ENCODE measurements at regions not wholly inside any gene's neighbourhood (a gene's known extent, or its start where the extent isn't known, plus 50 kb on each side); places are given as distances from the start of the nearest gene placed in this dataset.

GRCh38 chr20:63116412-63117106 is 99.4 kb downstream of the YTHDF1 start:
- no peak for DNase-seq (ENCODE audit: low read depth)
- no peak for TF ChIP-seq CTCF (conservative IDR thresholded peaks at IDR 0.05; ENCODE audit: control insufficient read depth, insufficient read depth, low read depth, low read length)
- H3K4me3 ChIP-seq (ENCODE audit: control insufficient read depth, low read depth, low read length): no peak overlapping the region

- no peak for DNase-seq (ENCODE audit: low read depth)
- H3K4me3 ChIP-seq (ENCODE audit: control insufficient read depth, low read depth, low read length): no peak overlapping the region
- no peak for TF ChIP-seq CTCF (conservative IDR thresholded peaks at IDR 0.05; ENCODE audit: control insufficient read depth, insufficient read depth, low read depth, low read length)
Measured at GRCh38 chr20:63115651-63116411, 100.1 kb downstream of the YTHDF1 start.

- no peak for TF ChIP-seq CTCF (conservative IDR thresholded peaks at IDR 0.05; ENCODE audit: control insufficient read depth, insufficient read depth, low read depth, low read length)
- DNase-seq (ENCODE audit: low read depth): no peak
- H3K4me3 ChIP-seq (ENCODE audit: control insufficient read depth, low read depth, low read length): no peak overlapping the region
Measured at GRCh38 chr20:63114693-63115311, 101.1 kb downstream of the YTHDF1 start.

- no peak for DNase-seq (ENCODE audit: low read depth)
- H3K4me3 ChIP-seq (ENCODE audit: control insufficient read depth, low read depth, low read length): no peak overlapping the region
- TF ChIP-seq CTCF (conservative IDR thresholded peaks at IDR 0.05; ENCODE audit: control insufficient read depth, insufficient read depth, low read depth, low read length): no peak
Measured at GRCh38 chr20:63114006-63114692, 101.8 kb downstream of the YTHDF1 start.

- DNase-seq (ENCODE audit: low read depth): no peak
- no peak overlapping the region for H3K4me3 ChIP-seq (ENCODE audit: control insufficient read depth, low read depth, low read length)
- no peak for TF ChIP-seq CTCF (conservative IDR thresholded peaks at IDR 0.05; ENCODE audit: control insufficient read depth, insufficient read depth, low read depth, low read length)
Measured at GRCh38 chr20:63112491-63113219, 103.3 kb downstream of the YTHDF1 start.

GRCh38 chr20:63108247-63108646 is 101.5 kb upstream of the BHLHE23 start:
- no peak for TF ChIP-seq CTCF (conservative IDR thresholded peaks at IDR 0.05; ENCODE audit: control insufficient read depth, insufficient read depth, low read depth, low read length)
- DNase-seq (ENCODE audit: low read depth): no peak
- H3K4me3 ChIP-seq (ENCODE audit: control insufficient read depth, low read depth, low read length): no peak overlapping the region
